HEK293 (cell line): ENCODE measurements at regions not wholly inside any gene's neighbourhood (a gene's known extent, or its start where the extent isn't known, plus 50 kb on each side); places are given as distances from the start of the nearest gene placed in this dataset.

Experiments
- CTCF ChIA-PET: fragments of 350-600 bp; formaldehyde crosslinking; extraction: SDS; loops from one replicate; lab custom pipeline; 2021; ENCODE audit warnings: antibody characterized with exemption; lab: Yijun Ruan, JAX
- POLR2A ChIA-PET: fragments of 300-600 bp; formaldehyde crosslinking; extraction: SDS; loops from one replicate; lab custom pipeline; 2020; ENCODE audit warnings: antibody characterized with exemption, inconsistent platforms; lab: Yijun Ruan, JAX
- H3K27ac ChIP-seq: fragments of 200-500 bp; sonication (Bioruptor generic); 2 replicates; pipeline ENCODE4 v1.5.1; 2014; ENCODE audit warnings: low read depth, low read length, control low read depth, inconsistent platforms; ENCODE audit errors: extremely low read depth
- H3K36me3 ChIP-seq, 2 experiments: fragments of 200-500 bp in 1 of 2; sonication (Bioruptor generic) in 1 of 2; 1 replicate in 1 of 2; 2 replicates in 1 of 2; pipeline ENCODE4 v1.5.1; 2014 to 2017; ENCODE audit warnings: inconsistent platforms in 2 of 2, low read length in 2 of 2; ENCODE audit not compliant: control insufficient read depth in 2 of 2, insufficient read depth in 1 of 2
- H3K4me1 ChIP-seq: fragments of 200-500 bp; sonication (Bioruptor generic); 2 replicates; pipeline ENCODE4 v1.5.1; 2014; ENCODE audit warnings: mild to moderate bottlenecking, low read length, inconsistent platforms; ENCODE audit not compliant: control insufficient read depth, insufficient read depth
- H3K4me3 ChIP-seq: 2 replicates; pipeline ENCODE4 v1.5.1; 2011; ENCODE audit warnings: low read depth, mild to moderate bottlenecking, control low read depth, low read length, moderate library complexity
- H3K9me3 ChIP-seq: fragments of 200-500 bp; sonication (Bioruptor generic); 2 replicates; pipeline ENCODE4 v1.5.1; 2014; ENCODE audit warnings: low read depth, low read length, inconsistent platforms; ENCODE audit not compliant: control insufficient read depth, insufficient read depth
- IKZF3 ChIP-seq: fragments of 450-650 bp; IDR thresholded peaks from 2 replicates; pipeline ENCODE4 v1.5.0; 2018; ENCODE audit warnings: missing biosample characterization, mild to moderate bottlenecking, missing genetic modification characterization, moderate library complexity
- KLF1 ChIP-seq: fragments of 450-650 bp; formaldehyde crosslinking; IDR thresholded peaks from 2 replicates; pipeline ENCODE4 v1.5.1; 2016; ENCODE audit warnings: missing biosample characterization, missing genetic modification characterization
- SP3 ChIP-seq: fragments of 450-650 bp; formaldehyde crosslinking; IDR thresholded peaks from 2 replicates; pipeline ENCODE4 v1.5.1; 2016; ENCODE audit warnings: missing biosample characterization, missing genetic modification characterization
- ZBTB17 ChIP-seq: fragments of 450-650 bp; formaldehyde crosslinking; IDR thresholded peaks from 2 replicates; pipeline ENCODE4 v1.5.1; 2016; ENCODE audit warnings: missing biosample characterization, missing genetic modification characterization
- ZBTB21 ChIP-seq: fragments of 450-650 bp; formaldehyde crosslinking; IDR thresholded peaks from 2 replicates; pipeline ENCODE4 v1.5.1; 2017; ENCODE audit warnings: missing biosample characterization, missing genetic modification characterization
- ZFP3 ChIP-seq: fragments of 450-650 bp; formaldehyde crosslinking; IDR thresholded peaks from 2 replicates; pipeline ENCODE4 v1.5.1; 2016; ENCODE audit warnings: low read depth, missing biosample characterization, missing genetic modification characterization
- ZNF133 ChIP-seq: fragments of 450-650 bp; formaldehyde crosslinking; IDR thresholded peaks from 2 replicates; pipeline ENCODE4 v1.5.1; 2016; ENCODE audit warnings: missing biosample characterization, missing genetic modification characterization
- ZNF239 ChIP-seq: fragments of 450-650 bp; formaldehyde crosslinking; IDR thresholded peaks from 2 replicates; pipeline ENCODE4 v1.5.1; 2016; ENCODE audit warnings: missing biosample characterization, missing genetic modification characterization
- ZNF248 ChIP-seq: fragments of 450-650 bp; formaldehyde crosslinking; IDR thresholded peaks from 2 replicates; pipeline ENCODE4 v1.5.1; 2017; ENCODE audit warnings: missing biosample characterization, missing genetic modification characterization
- ZNF335 ChIP-seq: fragments of 450-650 bp; formaldehyde crosslinking; conservative IDR thresholded peaks from 2 replicates; pipeline ENCODE4 v1.5.1; 2016; ENCODE audit warnings: missing biosample characterization, missing genetic modification characterization
- ZNF341 ChIP-seq: fragments of 450-650 bp; formaldehyde crosslinking; IDR thresholded peaks from 2 replicates; pipeline ENCODE4; 2016; ENCODE audit warnings: low read depth, missing biosample characterization, missing genetic modification characterization
- ZNF426 ChIP-seq: fragments of 450-650 bp; formaldehyde crosslinking; IDR thresholded peaks from 2 replicates; pipeline ENCODE4 v1.5.1; 2017; ENCODE audit warnings: missing biosample characterization, missing genetic modification characterization, mild to moderate bottlenecking, inconsistent platforms, moderate library complexity
- ZNF561 ChIP-seq: fragments of 450-650 bp; IDR thresholded peaks from 2 replicates; pipeline ENCODE4 v1.5.1; 2018; ENCODE audit warnings: missing biosample characterization, missing genetic modification characterization, borderline replicate concordance
- ZNF571 ChIP-seq: fragments of 450-650 bp; formaldehyde crosslinking; IDR thresholded peaks from 2 replicates; pipeline ENCODE4 v1.5.0; 2017; ENCODE audit warnings: missing biosample characterization, missing genetic modification characterization
- ZNF610 ChIP-seq: fragments of 450-650 bp; formaldehyde crosslinking; IDR thresholded peaks from 2 replicates; pipeline ENCODE4 v1.5.1; 2016; ENCODE audit warnings: missing biosample characterization, missing genetic modification characterization, borderline replicate concordance
- ZNF654 ChIP-seq: fragments of 450-650 bp; formaldehyde crosslinking; IDR thresholded peaks from 2 replicates; pipeline ENCODE4 v1.5.1; 2016; ENCODE audit warnings: low read depth, missing biosample characterization, missing genetic modification characterization
- ZNF777 ChIP-seq: fragments of 450-650 bp; formaldehyde crosslinking; IDR thresholded peaks from 2 replicates; pipeline ENCODE4 v1.5.1; 2017; ENCODE audit warnings: missing biosample characterization, missing genetic modification characterization, borderline replicate concordance
- ZNF785 ChIP-seq: fragments of 450-650 bp; formaldehyde crosslinking; IDR thresholded peaks from 2 replicates; pipeline ENCODE4 v1.5.1; 2016; ENCODE audit warnings: missing biosample characterization, missing genetic modification characterization
- ZXDB ChIP-seq: fragments of 450-650 bp; formaldehyde crosslinking; IDR thresholded peaks from 2 replicates; pipeline ENCODE4 v1.5.1; 2016; ENCODE audit warnings: missing biosample characterization, missing genetic modification characterization
- TF ChIP-seq, protein P1 (sequence below): fragments of 450-650 bp; formaldehyde crosslinking; IDR thresholded peaks from 2 replicates; pipeline ENCODE4 v1.5.0; 2017; ENCODE audit warnings: missing biosample characterization, missing genetic modification characterization, borderline replicate concordance
- TF ChIP-seq, protein P2 (sequence below): fragments of 450-650 bp; formaldehyde crosslinking; conservative IDR thresholded peaks from 2 replicates; pipeline ENCODE4 v1.5.1; 2016; ENCODE audit warnings: low read depth, missing biosample characterization, missing genetic modification characterization
- TF ChIP-seq, protein P3 (sequence below): fragments of 450-650 bp; formaldehyde crosslinking; IDR thresholded peaks from 2 replicates; pipeline ENCODE4 v1.5.1; 2016; ENCODE audit warnings: missing biosample characterization, missing genetic modification characterization, borderline replicate concordance
- TF ChIP-seq, protein P4 (sequence below): fragments of 450-650 bp; IDR thresholded peaks from 2 replicates; pipeline ENCODE4 v1.5.1; 2018; ENCODE audit warnings: missing biosample characterization, missing genetic modification characterization
- TF ChIP-seq, protein P5 (sequence below): fragments of 450-650 bp; formaldehyde crosslinking; IDR thresholded peaks from 2 replicates; pipeline ENCODE4 v1.5.1; 2017; ENCODE audit warnings: missing biosample characterization, mild to moderate bottlenecking, missing genetic modification characterization, moderate library complexity

DNA sequence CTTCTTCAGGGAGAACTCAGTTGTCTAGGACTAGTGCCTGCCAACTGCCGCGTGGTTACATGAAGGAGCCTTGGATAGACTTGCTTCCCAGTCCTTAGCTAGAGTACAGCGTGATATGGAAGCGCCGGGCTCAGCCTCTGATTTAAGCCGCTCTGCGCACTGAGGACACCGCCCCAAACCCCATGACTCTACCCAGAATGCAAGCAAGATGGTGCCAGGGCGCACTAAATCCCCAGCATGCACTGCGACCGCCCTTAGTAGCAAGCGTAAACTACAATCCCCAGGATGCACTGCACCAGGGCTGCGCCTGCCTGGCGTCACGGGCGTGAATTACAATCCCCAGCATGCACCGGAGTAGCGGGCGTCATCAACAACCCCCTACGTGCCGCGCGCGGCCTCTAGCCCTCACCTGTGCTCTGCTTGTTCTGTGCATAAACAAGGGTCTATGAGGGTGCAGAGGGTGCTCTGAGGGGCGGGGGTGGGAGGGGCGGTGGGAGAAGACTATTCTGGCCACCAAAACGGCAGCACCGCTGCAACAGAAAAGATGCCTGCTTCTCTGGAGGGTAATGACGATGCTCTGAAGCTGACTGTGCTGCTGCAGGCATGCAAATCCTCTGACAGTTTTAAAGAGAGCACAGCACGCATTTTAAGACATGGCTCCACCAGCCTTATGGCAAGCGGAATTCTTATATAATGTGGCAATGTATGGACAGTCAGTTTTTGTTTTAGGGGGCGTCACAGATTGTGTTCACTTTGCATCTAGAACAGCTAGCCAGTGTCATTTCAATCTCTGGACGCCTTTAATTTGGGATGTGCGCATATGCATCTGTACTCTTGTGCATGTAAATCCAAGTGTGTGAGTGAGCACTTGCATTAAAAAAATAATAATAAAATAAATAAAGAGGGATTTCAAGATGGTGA, 282.5 kb upstream of the MYT1L start (continued):
- TF ChIP-seq ZNF341 (0 out of 2 replicates have a peak, but pooled peaks have one; percentile 19), ZNF335 (tag by site-specific recombination) (peak; percentile 61), ZNF426 (tag by site-specific recombination) (no peak), KLF1 (tag by site-specific recombination) (no peak), ZXDB (tag by site-specific recombination) (peak; percentile 39; the same call in 1 of the 2 replicates), IKZF3 (no peak), ZNF561 (tag by site-specific recombination) (0 out of 2 replicates have a peak, but pooled peaks have one; percentile 30), ZNF133 (tag by site-specific recombination) (no peak), SP3 (tag by site-specific recombination) (peak; percentile 76), ZNF777 (tag by site-specific recombination) (no peak), ZBTB17 (tag by site-specific recombination) (peak; percentile 89), ZFP3 (tag by site-specific recombination) (no peak), ZNF610 (tag by site-specific recombination) (peak; percentile 71; the same call in 1 of the 2 replicates), ZBTB21 (tag by site-specific recombination) (peak; percentile 58; the same call in 1 of the 2 replicates)
- TF ChIP-seq, protein P1, sequence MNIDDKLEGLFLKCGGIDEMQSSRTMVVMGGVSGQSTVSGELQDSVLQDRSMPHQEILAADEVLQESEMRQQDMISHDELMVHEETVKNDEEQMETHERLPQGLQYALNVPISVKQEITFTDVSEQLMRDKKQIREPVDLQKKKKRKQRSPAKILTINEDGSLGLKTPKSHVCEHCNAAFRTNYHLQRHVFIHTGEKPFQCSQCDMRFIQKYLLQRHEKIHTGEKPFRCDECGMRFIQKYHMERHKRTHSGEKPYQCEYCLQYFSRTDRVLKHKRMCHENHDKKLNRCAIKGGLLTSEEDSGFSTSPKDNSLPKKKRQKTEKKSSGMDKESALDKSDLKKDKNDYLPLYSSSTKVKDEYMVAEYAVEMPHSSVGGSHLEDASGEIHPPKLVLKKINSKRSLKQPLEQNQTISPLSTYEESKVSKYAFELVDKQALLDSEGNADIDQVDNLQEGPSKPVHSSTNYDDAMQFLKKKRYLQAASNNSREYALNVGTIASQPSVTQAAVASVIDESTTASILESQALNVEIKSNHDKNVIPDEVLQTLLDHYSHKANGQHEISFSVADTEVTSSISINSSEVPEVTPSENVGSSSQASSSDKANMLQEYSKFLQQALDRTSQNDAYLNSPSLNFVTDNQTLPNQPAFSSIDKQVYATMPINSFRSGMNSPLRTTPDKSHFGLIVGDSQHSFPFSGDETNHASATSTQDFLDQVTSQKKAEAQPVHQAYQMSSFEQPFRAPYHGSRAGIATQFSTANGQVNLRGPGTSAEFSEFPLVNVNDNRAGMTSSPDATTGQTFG (tag by site-specific recombination) = no peak
- TF ChIP-seq, protein P2, sequence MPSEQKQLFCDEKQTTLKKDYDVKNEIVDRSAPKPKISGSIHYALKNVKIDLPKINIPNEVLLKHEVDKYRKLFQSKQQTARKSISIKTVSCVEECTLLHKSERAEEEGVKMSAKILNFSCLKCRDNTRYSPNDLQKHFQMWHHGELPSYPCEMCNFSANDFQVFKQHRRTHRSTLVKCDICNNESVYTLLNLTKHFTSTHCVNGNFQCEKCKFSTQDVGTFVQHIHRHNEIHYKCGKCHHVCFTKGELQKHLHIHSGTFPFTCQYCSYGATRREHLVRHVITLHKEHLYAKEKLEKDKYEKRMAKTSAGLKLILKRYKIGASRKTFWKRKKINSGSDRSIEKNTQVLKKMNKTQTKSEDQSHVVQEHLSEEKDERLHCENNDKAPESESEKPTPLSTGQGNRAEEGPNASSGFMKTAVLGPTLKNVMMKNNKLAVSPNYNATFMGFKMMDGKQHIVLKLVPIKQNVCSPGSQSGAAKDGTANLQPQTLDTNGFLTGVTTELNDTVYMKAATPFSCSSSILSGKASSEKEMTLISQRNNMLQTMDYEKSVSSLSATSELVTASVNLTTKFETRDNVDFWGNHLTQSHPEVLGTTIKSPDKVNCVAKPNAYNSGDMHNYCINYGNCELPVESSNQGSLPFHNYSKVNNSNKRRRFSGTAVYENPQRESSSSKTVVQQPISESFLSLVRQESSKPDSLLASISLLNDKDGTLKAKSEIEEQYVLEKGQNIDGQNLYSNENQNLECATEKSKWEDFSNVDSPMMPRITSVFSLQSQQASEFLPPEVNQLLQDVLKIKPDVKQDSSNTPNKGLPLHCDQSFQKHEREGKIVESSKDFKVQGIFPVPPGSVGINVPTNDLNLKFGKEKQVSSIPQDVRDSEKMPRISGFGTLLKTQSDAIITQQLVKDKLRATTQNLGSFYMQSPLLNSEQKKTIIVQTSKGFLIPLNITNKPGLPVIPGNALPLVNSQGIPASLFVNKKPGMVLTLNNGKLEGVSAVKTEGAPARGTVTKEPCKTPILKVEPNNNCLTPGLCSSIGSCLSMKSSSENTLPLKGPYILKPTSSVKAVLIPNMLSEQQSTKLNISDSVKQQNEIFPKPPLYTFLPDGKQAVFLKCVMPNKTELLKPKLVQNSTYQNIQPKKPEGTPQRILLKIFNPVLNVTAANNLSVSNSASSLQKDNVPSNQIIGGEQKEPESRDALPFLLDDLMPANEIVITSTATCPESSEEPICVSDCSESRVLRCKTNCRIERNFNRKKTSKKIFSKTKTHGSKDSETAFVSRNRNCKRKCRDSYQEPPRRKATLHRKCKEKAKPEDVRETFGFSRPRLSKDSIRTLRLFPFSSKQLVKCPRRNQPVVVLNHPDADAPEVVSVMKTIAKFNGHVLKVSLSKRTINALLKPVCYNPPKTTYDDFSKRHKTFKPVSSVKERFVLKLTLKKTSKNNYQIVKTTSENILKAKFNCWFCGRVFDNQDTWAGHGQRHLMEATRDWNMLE = peak; percentile 86

DNA sequence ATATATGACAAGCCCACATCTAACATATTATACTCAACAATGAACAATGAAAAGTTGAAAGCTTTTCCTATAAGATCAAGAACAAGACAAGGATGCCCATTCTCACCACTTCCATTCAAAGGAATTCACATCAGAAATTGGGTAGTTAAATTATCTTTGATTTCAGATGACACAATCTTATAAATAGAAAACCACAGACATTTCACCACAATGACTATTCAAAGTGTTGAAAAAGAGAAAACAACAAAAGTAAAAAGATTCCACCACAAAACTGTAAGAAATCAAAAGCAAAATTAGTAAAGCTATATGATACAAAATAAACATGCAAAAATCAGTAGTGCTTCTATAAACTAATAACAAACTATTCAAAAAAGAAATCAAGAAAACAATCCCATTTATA, 279.7 kb upstream of the MYT1L start:
- no peaks in the 10 kb centered on the region for H3K4me1 ChIP-seq
- POLR2A ChIA-PET = no interaction called here
- H3K36me3 ChIP-seq = no peaks in the 10 kb centered on the region
- CTCF ChIA-PET = no interaction called here
- H3K27ac ChIP-seq = no peak overlapping the region
- H3K4me3 ChIP-seq = no peak overlapping the region
- H3K9me3 ChIP-seq = no peaks in the 10 kb centered on the region
- TF ChIP-seq ZXDB (tag by site-specific recombination) (no peak), ZNF571 (tag by site-specific recombination) (no peak), ZNF248 (tag by site-specific recombination) (no peak), ZNF785 (tag by site-specific recombination) (no peak), ZNF239 (tag by site-specific recombination) (no peak), ZNF654 (tag by site-specific recombination) (no peak)
- TF ChIP-seq, protein P3, sequence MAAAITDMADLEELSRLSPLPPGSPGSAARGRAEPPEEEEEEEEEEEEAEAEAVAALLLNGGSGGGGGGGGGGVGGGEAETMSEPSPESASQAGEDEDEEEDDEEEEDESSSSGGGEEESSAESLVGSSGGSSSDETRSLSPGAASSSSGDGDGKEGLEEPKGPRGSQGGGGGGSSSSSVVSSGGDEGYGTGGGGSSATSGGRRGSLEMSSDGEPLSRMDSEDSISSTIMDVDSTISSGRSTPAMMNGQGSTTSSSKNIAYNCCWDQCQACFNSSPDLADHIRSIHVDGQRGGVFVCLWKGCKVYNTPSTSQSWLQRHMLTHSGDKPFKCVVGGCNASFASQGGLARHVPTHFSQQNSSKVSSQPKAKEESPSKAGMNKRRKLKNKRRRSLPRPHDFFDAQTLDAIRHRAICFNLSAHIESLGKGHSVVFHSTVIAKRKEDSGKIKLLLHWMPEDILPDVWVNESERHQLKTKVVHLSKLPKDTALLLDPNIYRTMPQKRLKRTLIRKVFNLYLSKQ (tag by site-specific recombination) = no peak
- TF ChIP-seq, protein P4, sequence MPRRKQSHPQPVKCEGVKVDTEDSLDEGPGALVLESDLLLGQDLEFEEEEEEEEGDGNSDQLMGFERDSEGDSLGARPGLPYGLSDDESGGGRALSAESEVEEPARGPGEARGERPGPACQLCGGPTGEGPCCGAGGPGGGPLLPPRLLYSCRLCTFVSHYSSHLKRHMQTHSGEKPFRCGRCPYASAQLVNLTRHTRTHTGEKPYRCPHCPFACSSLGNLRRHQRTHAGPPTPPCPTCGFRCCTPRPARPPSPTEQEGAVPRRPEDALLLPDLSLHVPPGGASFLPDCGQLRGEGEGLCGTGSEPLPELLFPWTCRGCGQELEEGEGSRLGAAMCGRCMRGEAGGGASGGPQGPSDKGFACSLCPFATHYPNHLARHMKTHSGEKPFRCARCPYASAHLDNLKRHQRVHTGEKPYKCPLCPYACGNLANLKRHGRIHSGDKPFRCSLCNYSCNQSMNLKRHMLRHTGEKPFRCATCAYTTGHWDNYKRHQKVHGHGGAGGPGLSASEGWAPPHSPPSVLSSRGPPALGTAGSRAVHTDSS (tag by site-specific recombination) = no peak
- TF ChIP-seq, protein P5, sequence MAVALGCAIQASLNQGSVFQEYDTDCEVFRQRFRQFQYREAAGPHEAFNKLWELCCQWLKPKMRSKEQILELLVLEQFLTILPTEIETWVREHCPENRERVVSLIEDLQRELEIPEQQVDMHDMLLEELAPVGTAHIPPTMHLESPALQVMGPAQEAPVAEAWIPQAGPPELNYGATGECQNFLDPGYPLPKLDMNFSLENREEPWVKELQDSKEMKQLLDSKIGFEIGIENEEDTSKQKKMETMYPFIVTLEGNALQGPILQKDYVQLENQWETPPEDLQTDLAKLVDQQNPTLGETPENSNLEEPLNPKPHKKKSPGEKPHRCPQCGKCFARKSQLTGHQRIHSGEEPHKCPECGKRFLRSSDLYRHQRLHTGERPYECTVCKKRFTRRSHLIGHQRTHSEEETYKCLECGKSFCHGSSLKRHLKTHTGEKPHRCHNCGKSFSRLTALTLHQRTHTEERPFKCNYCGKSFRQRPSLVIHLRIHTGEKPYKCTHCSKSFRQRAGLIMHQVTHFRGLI (tag by site-specific recombination) = no peak
